Activated naive CD8-positive, alpha-beta T cell treated with anti-CD3 and anti-CD28 coated beads, Interleukin-2, amount 50 U/mL, for 24 hours (primary cell): ENCODE measurements at regions not wholly inside any gene's neighbourhood (a gene's known extent, or its start where the extent isn't known, plus 50 kb on each side); places are given as distances from the start of the nearest gene placed in this dataset.

Experiments
- ATAC-seq: fragments of 150-1000 bp; cut with Tn5 transposase; one replicate; pipeline ENCODE4 v1.10.0; 2021
- DNase-seq: peaks from one replicate; pipeline ENCODE4 v3.0.0; 2021
- H3K27ac Mint-ChIP-seq: one replicate; pipeline ENCODE4 v1.8.0; 2021; ENCODE audit warnings: mild to moderate bottlenecking, mixed read lengths
- H3K27me3 Mint-ChIP-seq: one replicate; pipeline ENCODE4 v1.8.0; 2021; ENCODE audit warnings: mixed read lengths
- H3K36me3 Mint-ChIP-seq: one replicate; pipeline ENCODE4 v1.8.0; 2021; ENCODE audit warnings: low read depth, mixed read lengths
- H3K4me1 Mint-ChIP-seq: one replicate; pipeline ENCODE4 v1.8.0; 2021; ENCODE audit warnings: mixed read lengths
- H3K4me3 Mint-ChIP-seq: one replicate; pipeline ENCODE4 v1.8.0; 2021; ENCODE audit warnings: mild to moderate bottlenecking, moderate library complexity, mixed read lengths
- H3K9me3 Mint-ChIP-seq: one replicate; pipeline ENCODE4 v1.8.0; 2021; ENCODE audit warnings: mixed read lengths

DNA sequence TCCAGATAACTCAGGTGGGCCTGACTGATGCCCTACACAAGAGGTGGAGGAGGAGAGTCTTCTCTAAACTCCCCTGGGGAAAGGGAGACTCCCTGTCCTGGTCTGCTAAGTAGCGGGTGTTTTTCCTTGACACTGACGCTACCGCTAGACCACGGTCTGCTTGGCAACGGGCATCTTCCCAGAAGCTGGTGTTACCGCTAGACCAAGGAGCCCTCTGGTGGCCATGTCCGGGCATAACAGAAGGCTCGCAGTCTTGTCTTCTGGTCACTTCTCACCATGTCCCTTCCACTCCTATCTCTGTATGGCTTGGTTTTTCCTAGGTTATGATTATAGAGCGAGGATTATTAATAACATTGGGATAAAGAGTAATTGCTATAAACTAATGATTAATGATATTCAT lies 965.5 kb downstream of the TMEM121 start:
- Mint-ChIP-seq H3K4me1 (peaks cover 43% of the 10 kb centered on the region), H3K27ac (no peak overlapping the region), H3K27me3 (no peaks in the 10 kb centered on the region), H3K4me3 (no peak overlapping the region), H3K36me3 (no peaks in the 10 kb centered on the region), H3K9me3 (no peaks in the 10 kb centered on the region)
- DNase-seq, result peak; percentile 37
- no peak for ATAC-seq

DNA sequence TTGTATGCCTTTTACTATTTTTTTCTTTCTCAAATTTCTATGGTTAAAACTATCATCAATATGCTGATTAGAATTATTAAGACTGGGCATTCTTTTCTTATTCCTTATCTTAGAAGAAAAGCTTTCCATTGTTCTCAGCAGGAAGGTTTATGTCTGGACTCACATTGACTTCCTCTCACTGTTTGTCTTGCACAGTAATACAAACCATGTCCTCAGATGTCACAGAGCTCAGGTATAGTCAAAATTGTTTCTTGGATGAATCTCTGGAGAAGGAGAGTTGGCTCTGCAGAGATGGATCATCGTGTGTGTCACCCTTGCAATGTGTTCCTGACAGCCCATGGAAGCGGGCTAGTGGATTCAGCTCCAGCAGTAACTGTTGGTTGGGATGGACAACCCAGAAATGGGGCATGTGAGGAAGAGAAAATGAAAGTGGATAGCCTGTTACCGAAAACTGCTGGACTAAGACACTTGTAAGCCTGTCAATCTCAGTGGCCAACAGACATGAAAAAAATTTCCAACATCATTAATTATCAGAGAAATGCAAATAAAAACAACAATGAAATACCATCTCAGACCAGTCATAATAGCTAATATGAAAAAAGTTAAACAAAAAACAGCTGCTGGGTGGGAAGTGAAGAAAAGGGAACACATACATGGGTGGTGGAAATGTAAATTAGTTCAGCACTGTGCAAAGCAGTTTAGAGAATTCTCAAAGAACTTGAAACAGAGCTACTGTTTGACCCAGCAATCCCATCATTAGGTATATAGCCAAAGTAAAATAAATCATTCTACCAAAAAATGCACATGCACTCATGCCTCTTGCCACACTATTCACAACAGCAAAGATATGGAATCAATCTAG lies 967.8 kb downstream of the TMEM121 start:
- Mint-ChIP-seq H3K9me3 (no peaks in the 10 kb centered on the region), H3K27me3 (no peaks in the 10 kb centered on the region)
- ATAC-seq, result no peak

DNA sequence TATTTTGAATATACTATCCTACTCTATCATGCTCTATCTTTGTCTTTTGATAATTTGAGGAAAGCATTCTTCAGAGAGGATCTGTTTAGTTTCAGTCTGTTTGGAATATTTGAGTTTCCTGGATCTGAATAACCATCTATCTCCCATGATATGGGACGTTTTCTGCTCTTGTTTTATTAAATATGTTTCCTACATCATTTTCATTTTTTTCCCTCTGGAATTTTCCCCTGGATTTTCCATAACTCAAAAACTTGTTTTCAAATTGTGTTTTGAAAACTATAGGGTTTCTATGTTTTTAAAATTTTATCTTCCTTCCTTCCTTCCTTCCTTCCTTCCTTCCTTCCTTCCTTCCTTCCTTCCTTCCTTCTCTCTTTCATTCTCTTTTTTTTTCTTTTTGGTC lies 974.2 kb downstream of the TMEM121 start:
- no peaks in the 10 kb centered on the region for H3K9me3 Mint-ChIP-seq
- ATAC-seq (no peak), DNase-seq (no peak)
- H3K4me1 Mint-ChIP-seq, result peaks cover 4% of the 10 kb centered on the region
- no peaks in the 10 kb centered on the region for H3K36me3 Mint-ChIP-seq
- peaks cover 5% of the 10 kb centered on the region for H3K27me3 Mint-ChIP-seq
- H3K4me3 Mint-ChIP-seq, result no peak overlapping the region
- H3K27ac Mint-ChIP-seq, result no peak overlapping the region

More for the DNA sequence above, 967.8 kb downstream of the TMEM121 start:
- no peak overlapping the region for H3K27ac Mint-ChIP-seq
- H3K4me3 Mint-ChIP-seq, result peak overlapping the region; percentile 75
- H3K4me1 Mint-ChIP-seq, result peaks cover 25% of the 10 kb centered on the region
- no peak for DNase-seq
- no peaks in the 10 kb centered on the region for H3K36me3 Mint-ChIP-seq

DNA sequence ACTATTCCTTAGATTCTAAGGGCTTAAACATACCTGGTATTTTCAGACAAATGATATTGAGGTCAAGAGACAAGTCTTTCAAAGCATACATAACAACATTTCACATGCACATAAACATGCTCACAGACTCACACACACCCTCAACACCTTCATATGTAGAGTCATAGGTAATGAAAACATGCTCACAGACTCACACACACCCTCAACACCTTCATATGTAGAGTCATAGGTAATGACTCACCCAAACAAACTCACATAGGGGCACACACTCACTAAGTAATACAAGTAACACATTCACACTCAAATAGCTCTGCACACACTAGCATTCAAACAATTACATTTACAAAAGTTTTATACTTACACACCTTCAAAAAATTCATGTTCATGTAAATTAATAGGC lies 975.5 kb downstream of the TMEM121 start:
- no peaks in the 10 kb centered on the region for H3K36me3 Mint-ChIP-seq
- H3K27ac Mint-ChIP-seq, result no peak overlapping the region
- ATAC-seq, result peak; percentile 54
- H3K4me3 Mint-ChIP-seq, result no peak overlapping the region
- peaks cover 5% of the 10 kb centered on the region for H3K27me3 Mint-ChIP-seq
- no peak for DNase-seq
- peaks cover 13% of the 10 kb centered on the region for H3K4me1 Mint-ChIP-seq
- H3K9me3 Mint-ChIP-seq, result no peaks in the 10 kb centered on the region

DNA sequence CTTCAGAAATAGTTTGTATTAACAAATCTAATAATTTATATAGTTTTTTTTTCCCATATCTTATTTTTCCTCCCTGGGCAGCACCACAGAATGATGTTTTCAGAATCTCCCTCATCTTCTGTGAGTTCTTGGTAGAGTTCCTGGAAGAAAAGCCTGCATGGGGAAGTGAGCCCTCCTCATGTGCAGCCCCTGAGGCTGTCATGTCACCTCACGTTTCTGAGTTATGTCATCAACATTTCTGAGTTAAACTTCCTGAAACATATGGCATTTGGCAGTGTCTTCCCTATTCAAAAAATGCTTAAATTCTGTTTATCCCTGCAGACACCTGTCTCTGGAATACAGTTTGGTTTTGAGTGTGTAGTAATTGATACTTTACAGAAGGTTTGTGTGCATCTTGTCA lies 979.0 kb downstream of the TMEM121 start:
- Mint-ChIP-seq H3K36me3 (no peaks in the 10 kb centered on the region), H3K4me1 (peaks cover 44% of the 10 kb centered on the region), H3K9me3 (no peaks in the 10 kb centered on the region), H3K4me3 (no peak overlapping the region), H3K27me3 (peaks cover 5% of the 10 kb centered on the region), H3K27ac (no peak overlapping the region)
- no peak for DNase-seq
- no peak for ATAC-seq

DNA sequence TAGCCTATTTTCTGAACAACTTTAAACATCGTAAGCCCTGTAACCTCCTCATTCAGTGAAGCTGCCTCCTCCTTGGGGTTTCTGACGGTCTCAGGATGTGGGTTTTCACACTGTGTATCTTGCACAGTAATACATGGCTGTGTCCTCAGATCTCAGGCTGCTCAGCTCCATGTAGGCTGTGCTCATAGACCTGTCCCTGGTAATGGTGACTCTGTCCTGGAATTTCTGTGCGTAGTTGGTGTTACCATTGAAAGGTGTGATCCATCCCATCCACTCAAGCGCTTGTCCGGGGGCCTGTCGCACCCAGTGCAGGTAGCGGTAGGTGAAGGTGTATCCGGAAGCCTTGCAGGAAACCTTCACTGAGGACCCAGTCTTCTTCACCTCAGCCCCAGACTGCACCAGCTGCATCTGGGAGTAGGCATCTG lies 980.5 kb downstream of the TMEM121 start:
- H3K4me3 Mint-ChIP-seq, result peak overlapping the region; percentile 36
- peaks cover 5% of the 10 kb centered on the region for H3K27me3 Mint-ChIP-seq
- H3K27ac Mint-ChIP-seq, result peak overlapping the region; percentile 40
- ATAC-seq (peak; percentile 65), DNase-seq (peak; percentile 29)
- no peaks in the 10 kb centered on the region for H3K36me3 Mint-ChIP-seq
- no peaks in the 10 kb centered on the region for H3K9me3 Mint-ChIP-seq
- H3K4me1 Mint-ChIP-seq, result peaks cover 59% of the 10 kb centered on the region

DNA sequence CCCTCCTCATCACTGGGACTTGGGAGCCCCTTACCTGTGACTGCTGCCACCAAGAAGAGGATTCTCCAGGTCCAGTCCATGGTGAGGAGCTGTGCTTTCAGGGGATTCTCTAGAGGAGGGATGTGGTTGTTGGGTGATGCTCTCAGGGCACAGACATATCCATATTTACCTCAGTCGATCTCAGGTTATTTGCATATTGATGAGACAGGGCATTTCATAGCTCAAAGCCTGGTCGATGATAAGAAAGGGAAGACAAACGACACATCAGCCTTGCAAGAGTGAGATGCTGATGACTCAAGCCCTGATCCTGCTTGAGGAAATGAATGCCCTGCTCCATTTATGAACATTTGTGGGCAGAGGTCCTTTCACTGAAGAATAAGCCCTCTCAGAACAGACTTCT lies 981.0 kb downstream of the TMEM121 start:
- H3K4me3 Mint-ChIP-seq, result peak overlapping the region; percentile 36
- ATAC-seq, result peak; percentile 53
- peaks cover 5% of the 10 kb centered on the region for H3K27me3 Mint-ChIP-seq

DNA sequence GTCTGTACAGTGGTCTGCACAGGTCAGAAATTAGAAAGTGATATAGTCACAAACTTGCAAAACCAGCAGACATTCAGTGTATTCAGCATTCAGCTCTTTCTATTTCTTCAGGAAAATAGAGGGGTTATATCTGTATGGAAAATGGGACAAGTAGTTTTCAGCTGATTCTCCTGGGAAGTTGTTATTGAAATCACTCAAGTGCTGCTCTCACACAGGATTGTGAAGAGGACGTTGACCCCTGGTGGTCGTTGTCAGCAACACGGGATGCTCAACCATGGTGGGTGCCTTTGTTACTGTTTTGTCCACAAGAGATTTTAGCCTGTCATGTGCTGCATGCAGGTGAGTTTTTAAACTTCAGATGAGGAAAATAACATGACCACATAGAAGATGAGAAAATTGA lies 981.8 kb downstream of the TMEM121 start:
- H3K27ac Mint-ChIP-seq, result no peak overlapping the region
- H3K4me3 Mint-ChIP-seq, result no peak overlapping the region
- H3K27me3 Mint-ChIP-seq, result peaks cover 5% of the 10 kb centered on the region
- H3K4me1 Mint-ChIP-seq, result peaks cover 71% of the 10 kb centered on the region
- ATAC-seq (no peak), DNase-seq (no peak)
- H3K9me3 Mint-ChIP-seq, result no peaks in the 10 kb centered on the region
- H3K36me3 Mint-ChIP-seq, result no peaks in the 10 kb centered on the region

More for the DNA sequence above, 981.0 kb downstream of the TMEM121 start:
- Mint-ChIP-seq H3K36me3 (no peaks in the 10 kb centered on the region), H3K27ac (peak overlapping the region; percentile 40), H3K9me3 (no peaks in the 10 kb centered on the region), H3K4me1 (peaks cover 63% of the 10 kb centered on the region)
- no peak for DNase-seq

DNA sequence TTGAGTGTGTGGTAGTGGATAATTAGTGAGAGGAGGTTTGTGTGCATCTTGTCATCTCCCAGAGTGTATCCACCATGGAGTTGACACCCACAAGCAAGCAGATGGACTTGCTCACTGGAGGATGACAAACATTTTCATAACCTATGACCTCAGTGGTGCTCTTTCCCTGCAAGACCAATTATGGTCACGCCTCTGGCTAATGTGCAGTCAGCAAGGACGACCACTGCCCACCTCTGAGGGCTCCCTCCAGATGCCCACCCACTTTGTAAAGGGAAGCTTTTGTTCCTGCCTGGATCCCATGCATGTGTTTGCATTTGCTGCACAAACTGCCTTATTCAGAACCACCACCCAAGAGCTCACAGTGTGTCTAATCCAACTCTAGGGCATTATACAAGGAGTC lies 982.8 kb downstream of the TMEM121 start:
- H3K4me3 Mint-ChIP-seq, result no peak overlapping the region
- peaks cover 73% of the 10 kb centered on the region for H3K4me1 Mint-ChIP-seq
- peaks cover 5% of the 10 kb centered on the region for H3K27me3 Mint-ChIP-seq

DNA sequence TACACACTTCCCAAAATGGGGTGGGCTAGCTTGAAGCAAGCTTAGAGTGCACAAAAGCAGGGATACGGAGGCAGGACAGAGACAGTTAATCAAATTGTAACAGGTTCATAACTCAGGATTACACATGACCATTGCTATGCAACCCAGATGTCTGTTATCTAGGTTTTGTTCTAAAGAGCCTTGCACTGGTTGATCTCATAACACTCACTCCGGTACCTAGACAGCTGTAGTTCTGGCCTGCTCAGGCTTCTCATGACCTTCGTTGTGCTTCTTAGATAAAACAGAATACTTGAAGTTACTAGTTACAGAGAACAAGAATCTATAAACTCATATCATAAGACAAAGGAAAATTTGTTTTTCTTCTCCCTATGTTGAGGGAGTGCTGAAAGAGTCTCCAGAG lies 983.4 kb downstream of the TMEM121 start:
- ATAC-seq, result no peak
- Mint-ChIP-seq H3K9me3 (no peaks in the 10 kb centered on the region), H3K4me1 (peaks cover 73% of the 10 kb centered on the region), H3K27ac (no peak overlapping the region), H3K27me3 (peaks cover 2% of the 10 kb centered on the region), H3K4me3 (no peak overlapping the region), H3K36me3 (no peaks in the 10 kb centered on the region)
- DNase-seq, result no peak

More for the DNA sequence above, 982.8 kb downstream of the TMEM121 start:
- DNase-seq (no peak), ATAC-seq (no peak)
- H3K9me3 Mint-ChIP-seq, result no peaks in the 10 kb centered on the region
- no peak overlapping the region for H3K27ac Mint-ChIP-seq
- H3K36me3 Mint-ChIP-seq, result no peaks in the 10 kb centered on the region

DNA sequence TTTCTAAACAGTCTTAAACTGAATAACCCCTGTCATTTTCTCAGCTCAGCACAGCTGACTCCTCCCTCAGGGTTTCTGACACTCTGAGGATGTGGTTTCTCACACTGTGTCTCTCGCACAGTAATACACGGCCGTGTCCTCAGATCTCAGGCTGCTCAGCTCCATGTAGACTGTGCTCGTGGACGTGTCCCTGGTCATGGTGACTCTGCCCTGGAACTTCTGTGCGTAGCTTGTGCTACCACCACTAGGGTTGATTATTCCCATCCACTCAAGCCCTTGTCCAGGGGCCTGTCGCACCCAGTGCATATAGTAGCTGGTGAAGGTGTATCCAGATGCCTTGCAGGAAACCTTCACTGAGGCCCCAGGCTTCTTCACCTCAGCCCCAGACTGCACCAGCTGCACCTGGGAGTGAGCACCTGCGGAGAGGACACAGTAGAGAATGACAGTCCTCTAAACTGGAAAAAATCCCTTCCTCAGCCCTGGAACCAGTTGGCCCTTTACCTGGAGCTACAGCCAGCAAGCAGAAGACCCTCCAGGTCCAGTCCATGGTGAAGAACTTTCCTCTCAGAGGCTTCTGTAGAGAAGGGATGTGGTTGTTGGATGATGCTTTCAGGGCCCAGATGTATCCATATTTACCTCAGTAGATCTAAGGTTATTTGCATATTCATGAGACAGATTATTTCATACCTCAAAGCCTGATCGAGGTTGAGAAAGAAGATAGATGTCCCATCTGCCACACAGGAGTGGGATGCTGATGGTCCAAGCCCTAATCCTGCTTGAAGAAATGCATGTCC lies 984.8 kb downstream of the TMEM121 start:
- ATAC-seq, result no peak
- H3K4me3 Mint-ChIP-seq, result no peak overlapping the region

DNA sequence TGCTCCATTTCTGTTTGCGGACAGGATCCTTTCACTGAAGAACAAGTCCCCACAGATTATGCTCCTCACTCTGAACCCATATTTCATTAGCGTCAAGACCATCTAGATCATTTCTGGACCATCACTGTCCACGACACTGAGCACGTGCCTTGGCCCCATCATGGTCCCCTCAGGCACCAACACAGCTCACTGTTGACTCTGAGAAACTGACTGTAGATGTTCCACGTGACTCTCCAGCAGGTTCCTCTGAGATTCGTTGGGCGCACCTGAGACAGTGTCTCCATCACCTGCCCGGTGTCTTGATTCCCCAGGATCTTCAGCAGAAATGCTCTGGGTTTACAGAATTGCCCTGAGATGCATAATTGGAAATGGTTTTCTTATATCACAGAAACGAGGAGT lies 985.4 kb downstream of the TMEM121 start:
- ATAC-seq (no peak), DNase-seq (no peak)
- H3K4me3 Mint-ChIP-seq, result no peak overlapping the region
- no peaks in the 10 kb centered on the region for H3K9me3 Mint-ChIP-seq
- no peaks in the 10 kb centered on the region for H3K27me3 Mint-ChIP-seq
- H3K4me1 Mint-ChIP-seq, result peaks cover 61% of the 10 kb centered on the region
- no peak overlapping the region for H3K27ac Mint-ChIP-seq
- H3K36me3 Mint-ChIP-seq, result no peaks in the 10 kb centered on the region

More for the DNA sequence above, 984.8 kb downstream of the TMEM121 start:
- DNase-seq, result peak; percentile 30
- no peaks in the 10 kb centered on the region for H3K27me3 Mint-ChIP-seq
- no peaks in the 10 kb centered on the region for H3K36me3 Mint-ChIP-seq
- H3K4me1 Mint-ChIP-seq, result peaks cover 67% of the 10 kb centered on the region
- no peaks in the 10 kb centered on the region for H3K9me3 Mint-ChIP-seq
- H3K27ac Mint-ChIP-seq, result peak overlapping the region; percentile 50

DNA sequence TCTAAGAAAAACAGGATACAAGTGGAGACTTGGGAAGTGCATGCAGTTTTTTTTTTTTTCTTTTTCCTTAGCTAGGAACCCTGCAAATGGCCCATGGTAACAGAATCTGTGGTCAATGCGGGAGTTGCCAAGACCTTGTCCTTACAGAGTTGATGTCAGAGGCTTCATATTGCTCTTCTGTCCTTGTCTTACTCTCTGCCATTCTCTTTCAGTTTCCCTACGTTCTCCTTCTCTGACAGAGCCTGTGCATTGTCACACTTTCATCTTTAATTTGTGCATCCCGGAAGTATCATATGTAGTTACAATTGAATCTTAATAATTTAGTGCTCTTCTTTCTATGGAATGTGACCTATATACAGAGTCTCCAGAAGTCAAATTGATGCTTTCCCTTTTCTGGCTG lies 986.9 kb downstream of the TMEM121 start:
- no peak for ATAC-seq
- Mint-ChIP-seq H3K36me3 (no peaks in the 10 kb centered on the region), H3K27ac (no peak overlapping the region), H3K4me1 (peaks cover 55% of the 10 kb centered on the region), H3K27me3 (no peaks in the 10 kb centered on the region), H3K4me3 (no peak overlapping the region), H3K9me3 (no peaks in the 10 kb centered on the region)
- no peak for DNase-seq

DNA sequence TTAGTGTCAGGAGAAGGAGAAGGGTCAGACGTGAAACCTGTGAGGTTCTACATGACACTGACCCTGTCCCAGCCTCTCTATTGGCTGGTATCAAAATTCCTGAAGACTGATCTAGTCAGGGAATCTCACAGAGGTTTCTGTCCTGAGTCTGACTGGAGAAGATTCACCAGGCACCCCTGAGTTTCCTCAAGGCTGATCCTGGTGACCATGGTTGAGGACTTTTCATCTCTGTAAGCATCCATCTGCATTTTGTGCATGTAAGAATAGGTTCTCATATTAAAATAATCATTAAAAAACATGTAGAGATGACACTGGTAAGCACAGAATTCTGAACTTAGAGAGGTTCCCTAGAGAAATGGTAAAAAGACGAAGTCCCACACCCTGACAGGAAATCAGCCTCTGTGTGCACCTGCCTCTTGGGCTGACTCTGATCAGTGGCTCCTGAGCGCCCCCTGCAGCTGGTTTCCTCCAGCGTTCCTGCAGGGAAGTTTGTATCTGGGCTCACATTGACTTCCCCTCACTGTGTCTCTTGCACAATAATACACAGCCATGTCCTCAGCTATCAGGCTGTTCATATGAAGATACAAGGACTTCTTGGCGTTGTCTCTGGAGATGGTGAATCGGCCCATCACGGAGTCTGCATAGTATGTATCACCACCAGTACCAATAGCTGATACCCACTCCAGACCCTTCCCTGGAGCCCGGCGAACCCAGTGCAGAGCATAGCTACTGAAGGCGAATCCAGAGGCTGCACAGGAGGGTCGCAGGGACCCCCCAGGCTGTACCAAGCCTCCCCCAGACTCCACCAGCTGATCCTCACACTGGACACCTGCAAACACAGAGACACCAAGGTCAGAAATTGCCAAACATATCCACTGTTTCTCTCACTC lies 991.9 kb downstream of the TMEM121 start:
- ATAC-seq (no peak), DNase-seq (peak; percentile 91)
- H3K4me1 Mint-ChIP-seq, result peaks cover 13% of the 10 kb centered on the region
- H3K9me3 Mint-ChIP-seq, result no peaks in the 10 kb centered on the region
- no peak overlapping the region for H3K4me3 Mint-ChIP-seq
- H3K27ac Mint-ChIP-seq, result no peak overlapping the region
- no peaks in the 10 kb centered on the region for H3K36me3 Mint-ChIP-seq
- peaks cover 5% of the 10 kb centered on the region for H3K27me3 Mint-ChIP-seq
